Neural progenitor cell (in vitro differentiated cells): ENCODE measurements at regions not wholly inside any gene's neighbourhood (a gene's known extent, or its start where the extent isn't known, plus 50 kb on each side); places are given as distances from the start of the nearest gene placed in this dataset.

ENCODE experiments used
- DNase-seq: peaks from one replicate; pipeline ENCODE4 v3.0.0-alpha.2; 2016; ENCODE audit warnings: low spot score
- H2AFZ ChIP-seq: fragments of 200-600 bp; sonication (generic); replicated peaks from 2 replicates; pipeline ENCODE4 v1.6.1; 2016; ENCODE audit warnings: antibody characterized with exemption
- H3F3A ChIP-seq: fragments of 200-600 bp; sonication (generic); 2 replicates; pipeline ENCODE4 v1.6.1; 2016; ENCODE audit warnings: antibody characterized with exemption, low read depth
- H3K27ac ChIP-seq: fragments of 200-600 bp; sonication (generic); 2 replicates; pipeline ENCODE4 v1.5.1; 2016; ENCODE audit warnings: mild to moderate bottlenecking
- H3K27me3 ChIP-seq: fragments of 200-600 bp; sonication (generic); 2 replicates; pipeline ENCODE4 v1.6.1; 2016; ENCODE audit warnings: mild to moderate bottlenecking, moderate library complexity
- H3K36me3 ChIP-seq: fragments of 200-600 bp; sonication (generic); 2 replicates; pipeline ENCODE4 v1.5.1; 2016
- H3K4me1 ChIP-seq: fragments of 200-600 bp; sonication (generic); 2 replicates; pipeline ENCODE4 v1.6.1; 2016; ENCODE audit warnings: mixed run types
- H3K4me2 ChIP-seq: fragments of 200-600 bp; sonication (generic); 2 replicates; pipeline ENCODE4 v1.6.1; 2016
- H3K4me3 ChIP-seq: fragments of 200-600 bp; sonication (generic); 2 replicates; pipeline ENCODE4 v1.5.1; 2016
- H3K79me2 ChIP-seq: fragments of 200-600 bp; sonication (generic); 2 replicates; pipeline ENCODE4 v1.6.1; 2016; ENCODE audit warnings: low read depth
- H3K9ac ChIP-seq: fragments of 200-600 bp; sonication (generic); 2 replicates; pipeline ENCODE4 v1.6.1; 2016
- H3K9me3 ChIP-seq: fragments of 200-600 bp; sonication (generic); 2 replicates; pipeline ENCODE4 v1.5.1; 2016; ENCODE audit warnings: low read depth
- H4K20me1 ChIP-seq: fragments of 200-600 bp; sonication (generic); 2 replicates; pipeline ENCODE4 v1.6.1; 2016; ENCODE audit warnings: low read depth
- H3K27ac Mint-ChIP-seq: 3 replicates; pipeline ENCODE4 v1.8.0; 2021; ENCODE audit warnings: mixed read lengths
- H3K27me3 Mint-ChIP-seq: 2 replicates; pipeline ENCODE4 v1.8.0; 2022; ENCODE audit warnings: low read depth, mild to moderate bottlenecking, inconsistent platforms, moderate library complexity, mixed read lengths; ENCODE audit not compliant: insufficient read depth
- H3K36me3 Mint-ChIP-seq: 3 replicates; pipeline ENCODE4 v1.8.0; 2021; ENCODE audit warnings: mixed read lengths
- H3K4me1 Mint-ChIP-seq: 3 replicates; pipeline ENCODE4 v1.8.0; 2021; ENCODE audit warnings: mixed read lengths
- H3K4me3 Mint-ChIP-seq: 3 replicates; pipeline ENCODE4 v1.8.0; 2021; ENCODE audit warnings: mild to moderate bottlenecking, moderate library complexity, mixed read lengths
- H3K9me3 Mint-ChIP-seq: 3 replicates; pipeline ENCODE4 v1.8.0; 2020; ENCODE audit warnings: mixed read lengths
- EZH2 ChIP-seq: fragments of 200-600 bp; sonication (generic); IDR thresholded peaks from 2 replicates; pipeline ENCODE4 v1.6.1; 2017; ENCODE audit warnings: antibody characterized with exemption, mild to moderate bottlenecking, moderate library complexity
- EZH2phosphoT487 ChIP-seq: fragments of 200-600 bp; sonication (generic); IDR thresholded peaks from 2 replicates; pipeline ENCODE4 v1.6.1; 2017; ENCODE audit warnings: antibody characterized with exemption
- TF ChIP-seq, protein P1 (sequence below): fragments of 200-600 bp; sonication (generic); IDR thresholded peaks from 2 replicates; pipeline ENCODE4 v1.5.1; 2017; ENCODE audit warnings: antibody characterized with exemption, mild to moderate bottlenecking

DNA sequence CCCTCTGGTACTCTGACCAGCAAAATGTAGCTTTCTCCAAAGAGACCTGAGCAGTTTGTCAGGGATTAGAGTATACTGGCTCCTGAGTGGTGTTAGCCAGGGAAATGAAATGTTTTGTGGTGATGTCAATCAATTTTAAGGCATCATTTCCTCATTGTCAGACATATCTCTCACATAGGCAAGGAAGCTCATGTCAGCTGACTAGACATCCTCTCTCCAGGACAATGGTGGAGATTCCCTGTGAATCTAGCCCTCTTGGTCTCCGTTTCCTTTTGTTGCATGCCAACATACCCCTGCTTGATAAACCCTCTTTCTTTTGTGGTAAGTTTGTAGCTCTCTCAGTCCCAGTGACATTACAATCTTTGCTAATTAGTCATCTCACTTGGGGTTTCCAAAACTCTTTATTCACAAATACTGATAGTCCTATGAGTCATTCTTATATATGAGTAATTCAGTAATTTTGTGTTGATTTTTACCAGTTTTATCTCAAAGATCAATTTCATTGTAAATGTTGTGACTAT is 135.6 kb upstream of the PTPRK start:
- no peaks in the 10 kb centered on the region for H3K27me3 Mint-ChIP-seq
- Histone ChIP-seq H3K9ac (no peak overlapping the region), H4K20me1 (no peaks in the 10 kb centered on the region), H3K4me2 (no peak overlapping the region), H3K27ac (no peak overlapping the region), H3K4me3 (no peak overlapping the region), H3K27me3 (no peaks in the 10 kb centered on the region), H2AFZ (peak overlapping the region; percentile 20), H3F3A (no peaks in the 10 kb centered on the region), H3K4me1 (peaks cover 6% of the 10 kb centered on the region), H3K79me2 (no peaks in the 10 kb centered on the region), H3K36me3 (no peaks in the 10 kb centered on the region), H3K9me3 (no peaks in the 10 kb centered on the region)
- peak; percentile 15 for DNase-seq
- peaks cover 8% of the 10 kb centered on the region for H3K4me1 Mint-ChIP-seq
- no peak for TF ChIP-seq EZH2phosphoT487
- TF ChIP-seq, protein P1, sequence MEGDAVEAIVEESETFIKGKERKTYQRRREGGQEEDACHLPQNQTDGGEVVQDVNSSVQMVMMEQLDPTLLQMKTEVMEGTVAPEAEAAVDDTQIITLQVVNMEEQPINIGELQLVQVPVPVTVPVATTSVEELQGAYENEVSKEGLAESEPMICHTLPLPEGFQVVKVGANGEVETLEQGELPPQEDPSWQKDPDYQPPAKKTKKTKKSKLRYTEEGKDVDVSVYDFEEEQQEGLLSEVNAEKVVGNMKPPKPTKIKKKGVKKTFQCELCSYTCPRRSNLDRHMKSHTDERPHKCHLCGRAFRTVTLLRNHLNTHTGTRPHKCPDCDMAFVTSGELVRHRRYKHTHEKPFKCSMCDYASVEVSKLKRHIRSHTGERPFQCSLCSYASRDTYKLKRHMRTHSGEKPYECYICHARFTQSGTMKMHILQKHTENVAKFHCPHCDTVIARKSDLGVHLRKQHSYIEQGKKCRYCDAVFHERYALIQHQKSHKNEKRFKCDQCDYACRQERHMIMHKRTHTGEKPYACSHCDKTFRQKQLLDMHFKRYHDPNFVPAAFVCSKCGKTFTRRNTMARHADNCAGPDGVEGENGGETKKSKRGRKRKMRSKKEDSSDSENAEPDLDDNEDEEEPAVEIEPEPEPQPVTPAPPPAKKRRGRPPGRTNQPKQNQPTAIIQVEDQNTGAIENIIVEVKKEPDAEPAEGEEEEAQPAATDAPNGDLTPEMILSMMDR, result no peak
- no peak for TF ChIP-seq EZH2
- no peak overlapping the region for H3K27ac Mint-ChIP-seq
- no peaks in the 10 kb centered on the region for H3K36me3 Mint-ChIP-seq
- H3K9me3 Mint-ChIP-seq, result no peaks in the 10 kb centered on the region
- no peak overlapping the region for H3K4me3 Mint-ChIP-seq

DNA sequence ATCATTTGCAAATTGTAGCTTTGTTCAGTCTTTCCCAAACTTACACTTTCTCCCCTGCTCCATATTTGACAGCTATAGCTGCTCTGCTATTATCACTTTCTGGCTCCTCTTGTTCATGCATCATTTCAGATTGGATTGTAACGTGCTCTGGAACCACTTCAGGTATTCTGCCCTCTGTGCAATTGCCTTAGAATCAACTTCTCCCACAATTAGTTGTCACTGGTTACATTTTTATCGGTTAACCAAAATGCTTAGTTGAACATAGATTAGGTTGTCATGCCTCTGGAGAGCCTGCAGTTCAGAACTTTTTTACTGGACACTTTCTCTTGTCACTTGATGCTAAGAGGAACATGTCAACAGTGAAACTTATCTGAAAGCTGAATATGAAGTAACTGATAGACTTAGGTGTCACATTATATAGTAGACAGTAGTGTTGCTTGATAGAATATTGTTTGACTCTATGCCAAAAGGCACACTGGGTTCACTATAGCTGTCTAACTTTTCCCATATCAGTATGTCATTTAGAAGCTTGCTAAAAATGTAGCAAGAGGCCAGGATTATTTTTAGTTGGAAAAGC is 127.7 kb upstream of the PTPRK start:
- H3K4me1 ChIP-seq, result no peaks in the 10 kb centered on the region
- H3K79me2 ChIP-seq, result no peaks in the 10 kb centered on the region
- no peak overlapping the region for H3K4me3 ChIP-seq
- no peak overlapping the region for H2AFZ ChIP-seq
- no peak overlapping the region for H3K4me2 ChIP-seq
- H3K36me3 ChIP-seq, result no peaks in the 10 kb centered on the region
- H3K27me3 Mint-ChIP-seq, result peaks cover 5% of the 10 kb centered on the region
- no peaks in the 10 kb centered on the region for H3K27me3 ChIP-seq
- DNase-seq, result no peak
- H4K20me1 ChIP-seq, result no peaks in the 10 kb centered on the region
- no peak overlapping the region for H3K27ac Mint-ChIP-seq
- H3K36me3 Mint-ChIP-seq, result no peaks in the 10 kb centered on the region
- H3K9ac ChIP-seq, result no peak overlapping the region
- H3K9me3 Mint-ChIP-seq, result no peaks in the 10 kb centered on the region
- TF ChIP-seq EZH2 (no peak), EZH2phosphoT487 (no peak)
- TF ChIP-seq, protein P1, result no peak
- H3K4me3 Mint-ChIP-seq, result no peak overlapping the region
- H3K4me1 Mint-ChIP-seq, result peaks cover 11% of the 10 kb centered on the region
- H3F3A ChIP-seq, result no peaks in the 10 kb centered on the region
- no peak overlapping the region for H3K27ac ChIP-seq
- no peaks in the 10 kb centered on the region for H3K9me3 ChIP-seq

DNA sequence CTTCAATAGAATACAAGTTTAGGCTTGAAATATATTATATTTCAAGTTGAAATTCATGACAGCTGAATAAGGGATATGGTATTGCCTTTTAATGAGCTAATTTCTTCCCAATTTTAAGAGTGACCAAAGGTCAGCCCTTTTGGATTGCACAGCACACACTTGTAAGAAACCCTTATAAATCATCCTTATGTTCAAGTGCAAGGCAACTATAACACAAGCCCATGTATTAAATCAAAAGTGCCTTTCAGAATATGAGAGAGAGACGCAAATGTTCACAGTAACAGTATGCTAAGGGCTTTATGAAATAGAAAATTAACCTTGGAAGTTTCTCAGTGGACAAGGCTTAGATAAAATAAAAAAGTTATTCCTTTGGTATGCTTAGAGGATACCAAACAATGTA is 121.7 kb upstream of the PTPRK start:
- H3K4me1 Mint-ChIP-seq, result peaks cover 11% of the 10 kb centered on the region
- no peak overlapping the region for H2AFZ ChIP-seq
- H3K9ac ChIP-seq, result no peak overlapping the region
- H3K27ac Mint-ChIP-seq, result no peak overlapping the region
- H3K36me3 Mint-ChIP-seq, result no peaks in the 10 kb centered on the region
- H3K4me3 Mint-ChIP-seq, result no peak overlapping the region
- H3K4me2 ChIP-seq, result no peak overlapping the region
- no peaks in the 10 kb centered on the region for H4K20me1 ChIP-seq
- TF ChIP-seq, protein P1, result no peak
- TF ChIP-seq EZH2 (no peak), EZH2phosphoT487 (no peak)
- no peaks in the 10 kb centered on the region for H3K79me2 ChIP-seq
- H3K27me3 ChIP-seq, result no peaks in the 10 kb centered on the region
- no peak overlapping the region for H3K27ac ChIP-seq
- peaks cover 2% of the 10 kb centered on the region for H3K27me3 Mint-ChIP-seq
- no peaks in the 10 kb centered on the region for H3K9me3 Mint-ChIP-seq
- DNase-seq, result no peak
- no peak overlapping the region for H3K4me3 ChIP-seq
- no peaks in the 10 kb centered on the region for H3K36me3 ChIP-seq
- H3F3A ChIP-seq, result no peaks in the 10 kb centered on the region
- no peaks in the 10 kb centered on the region for H3K4me1 ChIP-seq
- H3K9me3 ChIP-seq, result no peaks in the 10 kb centered on the region
